ENCODE measurements at regions not wholly inside any gene's neighbourhood (a gene's known extent, or its start where the extent isn't known, plus 50 kb on each side); places are given as distances from the start of the nearest gene placed in this dataset.

DNA sequence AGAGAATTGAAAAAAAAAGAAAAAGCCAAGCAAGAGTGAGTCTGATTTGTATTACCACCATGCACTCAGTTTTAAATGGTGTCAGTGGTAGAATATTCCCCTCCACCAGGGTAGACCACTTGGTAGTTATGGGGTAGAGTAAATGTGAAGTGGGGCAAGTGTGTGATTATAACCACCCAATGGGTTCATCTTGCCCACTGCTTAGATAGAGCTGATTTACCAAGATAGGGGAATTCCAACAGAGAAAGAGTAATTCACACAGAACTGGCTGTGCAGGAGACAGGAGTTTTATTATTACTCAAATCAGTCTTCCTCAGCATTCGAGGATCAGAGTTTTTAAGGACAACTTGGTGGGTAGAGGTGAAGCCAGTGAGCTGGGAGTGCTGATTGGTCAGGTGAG is 113.3 kb upstream of the RAI14 start:
- Mint-ChIP-seq H3K36me3 (ENCODE audit: low read depth) (peaks cover 70% of the 10 kb centered on the region), H3K4me1 (peaks cover 16% of the 10 kb centered on the region; the same call in 2 of the 3 replicates), H3K9me3 (peaks cover 64% of the 10 kb centered on the region), H3K27me3 (ENCODE audit: insufficient read depth, low read depth, poor library complexity) (peaks cover 8% of the 10 kb centered on the region), H3K27ac (no peak overlapping the region), H3K4me3 (no peak overlapping the region)
- Histone ChIP-seq H3K27ac (ENCODE audit: low read depth) (no peak overlapping the region), H3K27me3 (ENCODE audit: insufficient read depth) (no peaks in the 10 kb centered on the region), H4K20me1 (replicated peaks; ENCODE audit: insufficient read depth) (no peaks in the 10 kb centered on the region), H3K79me2 (replicated peaks; ENCODE audit: insufficient read depth) (no peaks in the 10 kb centered on the region), H3K4me2 (no peak overlapping the region), H3K9me2 (ENCODE audit: insufficient read depth) (peaks cover 17% of the 10 kb centered on the region; the same call in 1 of the 2 replicates), H3K4me3 (no peak overlapping the region), H2AFZ (no peak overlapping the region), H3K4me1 (ENCODE audit: insufficient read depth) (peaks cover 13% of the 10 kb centered on the region; the same call in 1 of the 2 replicates), H3F3A (replicated peaks; ENCODE audit: low read depth) (peaks cover 20% of the 10 kb centered on the region), H3K36me3 (ENCODE audit: insufficient read depth) (peaks cover 39% of the 10 kb centered on the region)
- no peak for ATAC-seq
- DNase-seq (ENCODE audit: low spot score), result no peak
- TF ChIP-seq STAT1 (IDR thresholded peaks at IDR 0.05; ENCODE audit: unreplicated experiment), result no peak
- no peak for TF ChIP-seq JUNB (IDR thresholded peaks at IDR 0.05; ENCODE audit: unreplicated experiment)
- TF ChIP-seq EZH2phosphoT487 (IDR thresholded peaks at IDR 0.05; ENCODE audit: unreplicated experiment), result no peak
- no peak for TF ChIP-seq POLR2AphosphoS5 (IDR thresholded peaks at IDR 0.05; ENCODE audit: low read depth)
- TF ChIP-seq ZNF331 (CRISPR knock-in tag; IDR thresholded peaks at IDR 0.05; ENCODE audit: low read depth), result no peak
- no peak for TF ChIP-seq ZNF114 (CRISPR knock-in tag; IDR thresholded peaks at IDR 0.05)
- TF ChIP-seq, protein P1, sequence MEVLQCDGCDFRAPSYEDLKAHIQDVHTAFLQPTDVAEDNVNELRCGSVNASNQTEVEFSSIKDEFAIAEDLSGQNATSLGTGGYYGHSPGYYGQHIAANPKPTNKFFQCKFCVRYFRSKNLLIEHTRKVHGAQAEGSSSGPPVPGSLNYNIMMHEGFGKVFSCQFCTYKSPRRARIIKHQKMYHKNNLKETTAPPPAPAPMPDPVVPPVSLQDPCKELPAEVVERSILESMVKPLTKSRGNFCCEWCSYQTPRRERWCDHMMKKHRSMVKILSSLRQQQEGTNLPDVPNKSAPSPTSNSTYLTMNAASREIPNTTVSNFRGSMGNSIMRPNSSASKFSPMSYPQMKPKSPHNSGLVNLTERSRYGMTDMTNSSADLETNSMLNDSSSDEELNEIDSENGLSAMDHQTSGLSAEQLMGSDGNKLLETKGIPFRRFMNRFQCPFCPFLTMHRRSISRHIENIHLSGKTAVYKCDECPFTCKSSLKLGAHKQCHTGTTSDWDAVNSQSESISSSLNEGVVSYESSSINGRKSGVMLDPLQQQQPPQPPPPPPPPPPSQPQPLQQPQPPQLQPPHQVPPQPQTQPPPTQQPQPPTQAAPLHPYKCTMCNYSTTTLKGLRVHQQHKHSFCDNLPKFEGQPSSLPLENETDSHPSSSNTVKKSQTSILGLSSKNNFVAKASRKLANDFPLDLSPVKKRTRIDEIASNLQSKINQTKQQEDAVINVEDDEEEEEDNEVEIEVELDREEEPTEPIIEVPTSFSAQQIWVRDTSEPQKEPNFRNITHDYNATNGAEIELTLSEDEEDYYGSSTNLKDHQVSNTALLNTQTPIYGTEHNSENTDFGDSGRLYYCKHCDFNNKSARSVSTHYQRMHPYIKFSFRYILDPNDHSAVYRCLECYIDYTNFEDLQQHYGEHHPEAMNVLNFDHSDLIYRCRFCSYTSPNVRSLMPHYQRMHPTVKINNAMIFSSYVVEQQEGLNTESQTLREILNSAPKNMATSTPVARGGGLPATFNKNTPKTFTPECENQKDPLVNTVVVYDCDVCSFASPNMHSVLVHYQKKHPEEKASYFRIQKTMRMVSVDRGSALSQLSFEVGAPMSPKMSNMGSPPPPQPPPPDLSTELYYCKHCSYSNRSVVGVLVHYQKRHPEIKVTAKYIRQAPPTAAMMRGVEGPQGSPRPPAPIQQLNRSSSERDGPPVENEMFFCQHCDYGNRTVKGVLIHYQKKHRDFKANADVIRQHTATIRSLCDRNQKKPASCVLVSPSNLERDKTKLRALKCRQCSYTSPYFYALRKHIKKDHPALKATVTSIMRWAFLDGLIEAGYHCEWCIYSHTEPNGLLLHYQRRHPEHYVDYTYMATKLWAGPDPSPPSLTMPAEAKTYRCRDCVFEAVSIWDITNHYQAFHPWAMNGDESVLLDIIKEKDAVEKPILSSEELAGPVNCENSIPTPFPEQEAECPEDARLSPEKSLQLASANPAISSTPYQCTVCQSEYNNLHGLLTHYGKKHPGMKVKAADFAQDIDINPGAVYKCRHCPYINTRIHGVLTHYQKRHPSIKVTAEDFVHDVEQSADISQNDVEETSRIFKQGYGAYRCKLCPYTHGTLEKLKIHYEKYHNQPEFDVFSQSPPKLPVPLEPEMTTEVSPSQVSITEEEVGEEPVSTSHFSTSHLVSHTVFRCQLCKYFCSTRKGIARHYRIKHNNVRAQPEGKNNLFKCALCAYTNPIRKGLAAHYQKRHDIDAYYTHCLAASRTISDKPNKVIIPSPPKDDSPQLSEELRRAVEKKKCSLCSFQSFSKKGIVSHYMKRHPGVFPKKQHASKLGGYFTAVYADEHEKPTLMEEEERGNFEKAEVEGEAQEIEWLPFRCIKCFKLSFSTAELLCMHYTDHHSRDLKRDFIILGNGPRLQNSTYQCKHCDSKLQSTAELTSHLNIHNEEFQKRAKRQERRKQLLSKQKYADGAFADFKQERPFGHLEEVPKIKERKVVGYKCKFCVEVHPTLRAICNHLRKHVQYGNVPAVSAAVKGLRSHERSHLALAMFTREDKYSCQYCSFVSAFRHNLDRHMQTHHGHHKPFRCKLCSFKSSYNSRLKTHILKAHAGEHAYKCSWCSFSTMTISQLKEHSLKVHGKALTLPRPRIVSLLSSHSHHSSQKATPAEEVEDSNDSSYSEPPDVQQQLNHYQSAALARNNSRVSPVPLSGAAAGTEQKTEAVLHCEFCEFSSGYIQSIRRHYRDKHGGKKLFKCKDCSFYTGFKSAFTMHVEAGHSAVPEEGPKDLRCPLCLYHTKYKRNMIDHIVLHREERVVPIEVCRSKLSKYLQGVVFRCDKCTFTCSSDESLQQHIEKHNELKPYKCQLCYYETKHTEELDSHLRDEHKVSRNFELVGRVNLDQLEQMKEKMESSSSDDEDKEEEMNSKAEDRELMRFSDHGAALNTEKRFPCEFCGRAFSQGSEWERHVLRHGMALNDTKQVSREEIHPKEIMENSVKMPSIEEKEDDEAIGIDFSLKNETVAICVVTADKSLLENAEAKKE (CRISPR knock-in tag; IDR thresholded peaks at IDR 0.05), result no peak
- no peak for TF ChIP-seq EZH2 (IDR thresholded peaks at IDR 0.05; ENCODE audit: low read depth, unreplicated experiment)
- TF ChIP-seq, protein P2, sequence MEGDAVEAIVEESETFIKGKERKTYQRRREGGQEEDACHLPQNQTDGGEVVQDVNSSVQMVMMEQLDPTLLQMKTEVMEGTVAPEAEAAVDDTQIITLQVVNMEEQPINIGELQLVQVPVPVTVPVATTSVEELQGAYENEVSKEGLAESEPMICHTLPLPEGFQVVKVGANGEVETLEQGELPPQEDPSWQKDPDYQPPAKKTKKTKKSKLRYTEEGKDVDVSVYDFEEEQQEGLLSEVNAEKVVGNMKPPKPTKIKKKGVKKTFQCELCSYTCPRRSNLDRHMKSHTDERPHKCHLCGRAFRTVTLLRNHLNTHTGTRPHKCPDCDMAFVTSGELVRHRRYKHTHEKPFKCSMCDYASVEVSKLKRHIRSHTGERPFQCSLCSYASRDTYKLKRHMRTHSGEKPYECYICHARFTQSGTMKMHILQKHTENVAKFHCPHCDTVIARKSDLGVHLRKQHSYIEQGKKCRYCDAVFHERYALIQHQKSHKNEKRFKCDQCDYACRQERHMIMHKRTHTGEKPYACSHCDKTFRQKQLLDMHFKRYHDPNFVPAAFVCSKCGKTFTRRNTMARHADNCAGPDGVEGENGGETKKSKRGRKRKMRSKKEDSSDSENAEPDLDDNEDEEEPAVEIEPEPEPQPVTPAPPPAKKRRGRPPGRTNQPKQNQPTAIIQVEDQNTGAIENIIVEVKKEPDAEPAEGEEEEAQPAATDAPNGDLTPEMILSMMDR (conservative IDR thresholded peaks at IDR 0.05; ENCODE audit: low read depth in 2 of 2), result no peak
- TF ChIP-seq NANOG (IDR thresholded peaks at IDR 0.05; ENCODE audit: borderline replicate concordance), result no peak
- no peak for TF ChIP-seq CREB1 (CRISPR knock-in tag; IDR thresholded peaks at IDR 0.05; ENCODE audit: low read depth)
- TF ChIP-seq, protein P3, sequence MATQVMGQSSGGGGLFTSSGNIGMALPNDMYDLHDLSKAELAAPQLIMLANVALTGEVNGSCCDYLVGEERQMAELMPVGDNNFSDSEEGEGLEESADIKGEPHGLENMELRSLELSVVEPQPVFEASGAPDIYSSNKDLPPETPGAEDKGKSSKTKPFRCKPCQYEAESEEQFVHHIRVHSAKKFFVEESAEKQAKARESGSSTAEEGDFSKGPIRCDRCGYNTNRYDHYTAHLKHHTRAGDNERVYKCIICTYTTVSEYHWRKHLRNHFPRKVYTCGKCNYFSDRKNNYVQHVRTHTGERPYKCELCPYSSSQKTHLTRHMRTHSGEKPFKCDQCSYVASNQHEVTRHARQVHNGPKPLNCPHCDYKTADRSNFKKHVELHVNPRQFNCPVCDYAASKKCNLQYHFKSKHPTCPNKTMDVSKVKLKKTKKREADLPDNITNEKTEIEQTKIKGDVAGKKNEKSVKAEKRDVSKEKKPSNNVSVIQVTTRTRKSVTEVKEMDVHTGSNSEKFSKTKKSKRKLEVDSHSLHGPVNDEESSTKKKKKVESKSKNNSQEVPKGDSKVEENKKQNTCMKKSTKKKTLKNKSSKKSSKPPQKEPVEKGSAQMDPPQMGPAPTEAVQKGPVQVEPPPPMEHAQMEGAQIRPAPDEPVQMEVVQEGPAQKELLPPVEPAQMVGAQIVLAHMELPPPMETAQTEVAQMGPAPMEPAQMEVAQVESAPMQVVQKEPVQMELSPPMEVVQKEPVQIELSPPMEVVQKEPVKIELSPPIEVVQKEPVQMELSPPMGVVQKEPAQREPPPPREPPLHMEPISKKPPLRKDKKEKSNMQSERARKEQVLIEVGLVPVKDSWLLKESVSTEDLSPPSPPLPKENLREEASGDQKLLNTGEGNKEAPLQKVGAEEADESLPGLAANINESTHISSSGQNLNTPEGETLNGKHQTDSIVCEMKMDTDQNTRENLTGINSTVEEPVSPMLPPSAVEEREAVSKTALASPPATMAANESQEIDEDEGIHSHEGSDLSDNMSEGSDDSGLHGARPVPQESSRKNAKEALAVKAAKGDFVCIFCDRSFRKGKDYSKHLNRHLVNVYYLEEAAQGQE (IDR thresholded peaks at IDR 0.05; ENCODE audit: unreplicated experiment), result no peak
- TF ChIP-seq, protein P4, sequence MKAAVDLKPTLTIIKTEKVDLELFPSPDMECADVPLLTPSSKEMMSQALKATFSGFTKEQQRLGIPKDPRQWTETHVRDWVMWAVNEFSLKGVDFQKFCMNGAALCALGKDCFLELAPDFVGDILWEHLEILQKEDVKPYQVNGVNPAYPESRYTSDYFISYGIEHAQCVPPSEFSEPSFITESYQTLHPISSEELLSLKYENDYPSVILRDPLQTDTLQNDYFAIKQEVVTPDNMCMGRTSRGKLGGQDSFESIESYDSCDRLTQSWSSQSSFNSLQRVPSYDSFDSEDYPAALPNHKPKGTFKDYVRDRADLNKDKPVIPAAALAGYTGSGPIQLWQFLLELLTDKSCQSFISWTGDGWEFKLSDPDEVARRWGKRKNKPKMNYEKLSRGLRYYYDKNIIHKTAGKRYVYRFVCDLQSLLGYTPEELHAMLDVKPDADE (IDR thresholded peaks at IDR 0.05), result no peak

Data from GM23338 (cell line).